Stimulated activated naive CD8-positive, alpha-beta T cell treated with anti-CD3 and anti-CD28 coated beads, Interleukin-15, amount 100 ng/mL, for 72 hours (primary cell): ENCODE measurements at regions not wholly inside any gene's neighbourhood (a gene's known extent, or its start where the extent isn't known, plus 50 kb on each side); places are given as distances from the start of the nearest gene placed in this dataset.
"Not testable (repeated sequence)": the region's sequence is repeated elsewhere in the genome, so short reads cannot be mapped to it uniquely, and the experiment has no call there.

Experiments
- ATAC-seq: fragments of 150-1000 bp; cut with Tn5 transposase; 2 replicates; pipeline ENCODE4 v1.10.0; 2021; ENCODE audit warnings: mild to moderate bottlenecking, moderate library complexity
- DNase-seq, 2 donors: peaks; one replicate each; pipeline ENCODE4 v3.0.0; 2021 to 2022
- H3K27ac Mint-ChIP-seq, 2 donors: one replicate each; pipeline ENCODE4 v1.8.0; 2022; ENCODE audit warnings: mild to moderate bottlenecking in 2 of 2, mixed read lengths in 2 of 2, moderate library complexity in 2 of 2
- H3K27me3 Mint-ChIP-seq: one replicate; pipeline ENCODE4 v1.8.0; 2022; ENCODE audit warnings: mixed read lengths
- H3K4me1 Mint-ChIP-seq: one replicate; pipeline ENCODE4 v1.8.0; 2022; ENCODE audit warnings: mild to moderate bottlenecking, mixed read lengths
- H3K4me3 Mint-ChIP-seq, 2 donors: one replicate each; pipeline ENCODE4 v1.8.0; 2022; ENCODE audit warnings: mild to moderate bottlenecking in 2 of 2, mixed read lengths in 2 of 2, moderate library complexity in 1 of 2
- H3K9me3 Mint-ChIP-seq, 2 donors: one replicate each; pipeline ENCODE4 v1.8.0; 2022; ENCODE audit warnings: mixed read lengths in 2 of 2

DNA sequence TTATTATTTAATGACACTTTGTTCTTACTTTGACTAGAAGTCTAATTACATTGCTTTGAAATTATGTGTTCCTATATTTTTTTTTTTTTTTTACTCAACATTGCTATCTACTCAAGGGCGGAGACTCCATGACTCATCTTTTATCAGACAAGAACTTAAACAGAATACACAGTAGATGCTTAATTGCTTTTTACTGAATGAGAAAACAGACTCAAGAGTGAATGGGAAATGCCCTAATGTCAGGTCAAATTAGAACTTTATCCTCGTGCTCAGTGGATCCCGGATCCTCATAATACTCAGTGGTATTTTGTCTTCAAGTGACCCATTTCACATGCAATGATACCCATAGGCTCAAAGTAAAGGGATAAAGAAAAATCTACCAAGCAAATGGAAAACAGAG is 954.5 kb upstream of the IGFBP7 start:
- DNase-seq, result no peak
- Mint-ChIP-seq H3K27me3 (no peaks in the 10 kb centered on the region), H3K4me3 (no peak overlapping the region), H3K9me3 (peaks cover 0 to 13% of the 10 kb centered on the region in 2 donors), H3K4me1 (no peaks in the 10 kb centered on the region), H3K27ac (no peak overlapping the region)
- no peak for ATAC-seq

DNA sequence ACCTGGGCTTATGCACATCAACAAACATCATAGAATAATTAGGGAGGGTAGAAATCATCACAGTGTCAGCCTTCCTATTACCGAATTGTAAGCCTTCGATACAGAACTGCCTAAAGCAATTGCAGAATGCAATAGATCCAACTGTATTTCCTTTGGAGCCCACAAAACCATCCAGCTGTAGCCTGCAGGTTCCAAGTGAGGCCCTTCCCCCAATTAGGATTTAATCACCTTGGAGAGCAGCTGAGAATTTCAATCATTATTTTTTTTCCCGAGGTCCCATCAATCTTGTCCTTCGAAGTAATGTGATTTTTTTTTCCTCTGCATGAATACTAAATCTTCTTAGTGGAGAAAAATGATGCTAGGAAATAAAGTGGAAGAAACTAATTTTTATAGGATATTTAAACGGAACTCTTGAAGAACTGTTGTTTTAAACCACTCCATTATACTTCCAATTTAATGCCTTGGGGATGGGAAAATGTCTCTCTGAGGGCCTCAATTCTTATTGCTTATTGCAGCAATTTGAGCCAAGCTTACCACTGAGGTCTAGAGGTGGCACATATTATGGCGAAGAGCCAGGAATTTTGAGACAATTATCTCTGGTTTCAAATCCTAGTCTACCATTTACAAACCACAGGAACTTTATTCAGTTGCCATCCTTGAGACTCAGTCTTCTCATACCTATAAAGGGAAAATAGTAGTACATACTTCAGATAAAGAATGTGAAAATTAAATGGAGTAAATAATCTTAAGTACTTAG is 953.4 kb upstream of the IGFBP7 start:
- H3K4me3 Mint-ChIP-seq, result no peak overlapping the region

DNA sequence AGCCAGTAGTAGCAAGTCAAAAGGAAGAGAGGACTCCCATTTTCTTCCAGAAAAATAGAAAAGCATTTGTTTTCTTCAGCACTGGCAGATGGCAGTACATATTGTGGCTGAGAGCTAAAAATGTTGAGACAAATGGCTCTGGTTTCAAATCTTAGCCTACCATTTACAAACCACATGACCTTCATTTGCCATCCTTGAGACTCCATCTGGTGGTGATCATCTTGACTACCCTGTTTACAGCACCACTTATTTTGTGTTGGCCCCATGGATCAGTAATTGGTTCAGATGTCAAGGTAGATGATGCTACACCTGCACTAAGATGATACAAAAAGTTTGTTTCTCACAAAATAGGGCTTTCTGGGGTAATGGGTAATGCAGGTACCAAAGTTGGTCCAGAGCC is 951.8 kb upstream of the IGFBP7 start:
- no peak overlapping the region for H3K4me3 Mint-ChIP-seq
- no peaks in the 10 kb centered on the region for H3K4me1 Mint-ChIP-seq
- DNase-seq (no peak), ATAC-seq (no peak)
- no peaks in the 10 kb centered on the region for H3K27me3 Mint-ChIP-seq
- no peak overlapping the region for H3K27ac Mint-ChIP-seq
- H3K9me3 Mint-ChIP-seq, result peaks cover 0 to 12% of the 10 kb centered on the region in 2 donors

More for the DNA sequence above, 953.4 kb upstream of the IGFBP7 start:
- H3K27me3 Mint-ChIP-seq, result no peaks in the 10 kb centered on the region
- no peaks in the 10 kb centered on the region for H3K4me1 Mint-ChIP-seq
- ATAC-seq, result no peak
- H3K9me3 Mint-ChIP-seq, result peaks cover 0 to 12% of the 10 kb centered on the region in 2 donors
- no peak overlapping the region for H3K27ac Mint-ChIP-seq
- DNase-seq, result no peak

DNA sequence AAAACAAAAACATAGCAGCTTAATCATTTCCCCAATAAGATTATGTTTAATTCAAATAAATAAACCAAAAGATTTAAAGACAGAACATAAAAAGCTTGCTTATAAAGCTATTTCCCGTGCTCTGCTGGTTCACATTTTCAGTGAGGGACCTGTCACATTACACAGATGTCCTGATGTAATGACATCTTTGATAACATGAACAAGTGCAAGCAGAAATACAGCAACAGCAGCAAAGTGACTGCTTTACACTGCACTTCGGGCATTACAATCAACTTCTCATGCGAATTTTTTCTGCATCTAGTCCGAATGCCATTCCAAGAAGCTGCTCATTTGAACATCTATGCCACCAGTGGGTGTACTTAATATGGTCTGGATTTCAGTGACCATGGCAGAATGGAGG is 940.3 kb upstream of the IGFBP7 start:
- DNase-seq, result no peak
- Mint-ChIP-seq H3K4me1 (no peaks in the 10 kb centered on the region), H3K4me3 (no peak overlapping the region), H3K27me3 (no peaks in the 10 kb centered on the region), H3K27ac (no peak overlapping the region), H3K9me3 (peaks cover 10 to 15% of the 10 kb centered on the region in 2 donors)
- ATAC-seq, result no peak

DNA sequence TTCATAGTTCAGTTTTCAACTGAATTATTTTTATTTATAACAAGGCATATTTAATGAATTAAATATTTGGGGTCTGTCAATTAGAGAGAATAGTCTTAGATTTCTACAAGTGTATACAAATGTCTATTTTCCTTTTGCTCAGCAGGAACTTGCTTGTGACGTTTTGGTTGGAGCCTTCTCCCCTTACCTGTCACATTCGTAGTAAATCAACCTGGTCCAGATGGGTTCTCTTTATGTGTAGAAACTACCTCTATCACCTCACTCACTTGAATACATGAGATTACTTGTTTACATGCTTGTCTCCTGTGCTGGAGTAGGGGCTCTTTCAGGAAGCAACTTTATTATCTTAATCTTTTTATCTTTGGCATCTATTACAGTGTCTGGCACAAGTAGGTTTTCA is 938.3 kb upstream of the IGFBP7 start:
- no peak overlapping the region for H3K27ac Mint-ChIP-seq
- DNase-seq (no peak), ATAC-seq (no peak)
- H3K4me3 Mint-ChIP-seq, result no peak overlapping the region
- H3K4me1 Mint-ChIP-seq, result no peaks in the 10 kb centered on the region
- H3K9me3 Mint-ChIP-seq, result peaks cover 18 to 29% of the 10 kb centered on the region in 2 donors
- H3K27me3 Mint-ChIP-seq, result no peaks in the 10 kb centered on the region

DNA sequence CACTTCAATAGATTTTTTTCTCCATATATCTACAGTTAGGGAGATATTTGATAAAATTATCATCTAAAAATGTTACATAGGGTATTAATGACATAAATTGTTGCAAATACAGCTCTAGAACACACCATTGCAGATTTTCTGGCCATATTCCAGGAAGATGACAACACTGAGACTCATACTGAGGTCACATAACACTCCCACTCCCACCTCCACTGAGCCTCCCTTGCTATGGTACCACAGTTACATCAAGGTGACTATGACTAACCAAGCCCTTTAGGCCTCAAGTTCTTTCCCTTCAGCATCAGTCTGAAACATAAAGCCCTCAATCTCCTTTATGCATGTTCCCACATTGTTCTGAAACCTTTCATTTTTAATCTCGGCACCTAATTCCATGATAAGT is 932.0 kb upstream of the IGFBP7 start:
- Mint-ChIP-seq H3K4me3 (no peak overlapping the region), H3K4me1 (no peaks in the 10 kb centered on the region), H3K27ac (no peak overlapping the region), H3K27me3 (no peaks in the 10 kb centered on the region), H3K9me3 (peaks cover 28 to 38% of the 10 kb centered on the region in 2 donors)
- no peak for DNase-seq
- ATAC-seq, result no peak

DNA sequence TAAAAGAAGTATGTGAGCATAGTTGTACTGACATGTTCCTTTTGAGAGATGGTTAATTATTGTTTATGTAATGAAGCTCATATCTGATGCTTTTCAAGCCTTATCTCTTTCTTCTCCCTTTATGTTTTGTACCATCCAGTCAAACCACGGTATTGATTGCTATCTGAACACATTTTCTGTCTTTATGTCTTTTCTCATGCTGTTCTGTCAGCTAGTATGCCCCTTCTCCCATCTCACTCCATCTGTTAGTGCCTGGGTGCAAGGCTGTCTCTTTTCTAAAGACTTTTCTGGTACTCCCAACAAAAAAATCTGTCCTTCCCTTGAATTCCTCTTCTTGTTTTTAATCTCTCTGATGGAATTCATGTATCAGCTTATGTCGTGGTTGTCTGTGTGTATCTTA is 883.8 kb upstream of the IGFBP7 start:
- H3K9me3 Mint-ChIP-seq, result peaks cover 0 to 6% of the 10 kb centered on the region in 2 donors
- DNase-seq, result no peak
- ATAC-seq, result no peak
- H3K4me3 Mint-ChIP-seq, result no peak overlapping the region
- no peaks in the 10 kb centered on the region for H3K4me1 Mint-ChIP-seq
- H3K27ac Mint-ChIP-seq, result no peak overlapping the region
- no peaks in the 10 kb centered on the region for H3K27me3 Mint-ChIP-seq

DNA sequence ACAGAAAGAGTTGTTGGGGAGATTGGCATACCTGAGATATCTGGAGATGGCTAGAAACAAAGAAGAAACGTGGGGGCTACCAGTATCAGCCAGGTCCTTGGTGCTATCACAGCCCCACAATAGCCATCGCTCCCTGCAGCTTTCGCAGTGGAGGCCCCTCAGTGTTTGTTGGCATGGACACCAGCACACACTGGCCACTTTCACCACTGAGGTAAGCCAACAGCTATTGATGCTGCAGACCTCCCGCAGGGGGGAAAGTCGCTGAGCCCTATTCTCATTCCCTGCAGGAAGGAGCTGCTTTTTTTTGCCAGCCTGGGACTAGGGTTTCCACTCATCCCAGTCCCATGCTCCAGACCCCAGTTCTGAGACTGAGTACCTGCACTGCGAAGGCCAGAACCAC is 879.2 kb upstream of the IGFBP7 start:
- DNase-seq (no peak), ATAC-seq (no peak)
- H3K9me3 Mint-ChIP-seq, result peaks cover 0 to 6% of the 10 kb centered on the region in 2 donors
- H3K27ac Mint-ChIP-seq, result no peak overlapping the region
- no peak overlapping the region for H3K4me3 Mint-ChIP-seq
- H3K27me3 Mint-ChIP-seq, result no peaks in the 10 kb centered on the region
- no peaks in the 10 kb centered on the region for H3K4me1 Mint-ChIP-seq

DNA sequence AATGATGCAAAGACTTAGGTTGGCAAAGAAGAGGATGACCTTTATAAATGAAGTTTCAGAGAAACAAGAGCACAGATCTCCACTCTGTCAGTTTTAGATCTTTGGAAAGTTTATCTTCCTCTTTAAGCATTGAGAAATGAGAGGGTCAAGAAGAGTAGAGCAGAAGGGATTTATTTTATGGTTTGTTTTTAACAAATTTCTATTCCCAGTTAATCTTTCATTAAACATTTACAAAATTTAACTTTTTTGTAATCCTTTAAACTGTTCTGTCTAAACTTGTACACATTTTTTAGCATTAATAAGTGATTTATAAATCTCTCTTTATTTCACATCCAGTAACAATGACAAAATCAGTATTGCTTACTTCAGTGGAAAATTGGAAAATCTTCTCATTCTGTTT is 875.0 kb upstream of the IGFBP7 start:
- H3K27ac Mint-ChIP-seq, result no peak overlapping the region
- H3K4me1 Mint-ChIP-seq, result no peaks in the 10 kb centered on the region
- H3K4me3 Mint-ChIP-seq, result no peak overlapping the region
- no peaks in the 10 kb centered on the region for H3K27me3 Mint-ChIP-seq
- no peaks in the 10 kb centered on the region for H3K9me3 Mint-ChIP-seq
- DNase-seq (no peak), ATAC-seq (no peak)

DNA sequence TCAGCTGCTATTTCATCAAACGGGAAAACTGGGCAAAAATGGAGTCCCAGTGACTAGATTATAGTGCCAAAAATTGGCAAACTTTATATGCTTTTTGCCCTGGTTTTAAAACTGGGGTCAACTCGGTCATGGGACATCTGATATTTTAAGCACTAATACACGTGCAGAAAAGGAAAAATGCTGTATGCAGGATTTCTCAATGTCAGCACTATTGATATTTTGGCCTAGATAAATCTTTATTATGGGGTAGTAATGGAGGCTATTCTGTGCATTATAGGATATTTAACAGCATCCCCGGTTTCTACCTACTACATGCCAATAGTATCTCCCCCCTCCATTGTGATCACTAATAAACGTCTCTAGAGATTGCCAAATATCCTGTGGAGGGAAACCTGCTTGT is 870.9 kb upstream of the IGFBP7 start:
- Mint-ChIP-seq H3K27ac (no peak overlapping the region), H3K4me1 (no peaks in the 10 kb centered on the region), H3K27me3 (no peaks in the 10 kb centered on the region)

DNA sequence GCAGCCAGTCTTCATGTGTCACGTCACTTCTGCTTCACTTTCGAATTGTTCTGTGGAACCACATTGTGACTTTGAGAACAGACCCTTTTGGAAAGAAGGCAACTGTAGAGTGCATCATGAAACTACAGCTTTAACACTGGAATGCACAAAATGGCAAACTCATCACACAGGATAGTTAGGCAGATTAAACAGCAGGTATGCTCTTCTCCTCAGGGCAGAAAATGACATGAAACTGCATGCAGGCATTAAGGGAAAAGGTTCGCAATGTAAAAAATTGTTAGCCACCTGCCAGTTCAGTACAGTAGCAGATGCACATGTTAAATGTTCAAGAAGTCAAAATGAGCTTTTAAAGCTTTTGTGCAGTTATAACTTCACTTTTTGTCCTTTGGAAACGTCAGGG is 864.6 kb upstream of the IGFBP7 start:
- no peak for ATAC-seq
- Mint-ChIP-seq H3K4me1 (no peaks in the 10 kb centered on the region), H3K27ac (no peak overlapping the region), H3K27me3 (no peaks in the 10 kb centered on the region), H3K4me3 (no peak overlapping the region), H3K9me3 (peaks cover 13 to 15% of the 10 kb centered on the region in 2 donors)
- no peak for DNase-seq

More for the DNA sequence above, 870.9 kb upstream of the IGFBP7 start:
- DNase-seq (no peak), ATAC-seq (no peak)
- Mint-ChIP-seq H3K9me3 (peaks cover 7 to 10% of the 10 kb centered on the region in 2 donors), H3K4me3 (no peak overlapping the region)

DNA sequence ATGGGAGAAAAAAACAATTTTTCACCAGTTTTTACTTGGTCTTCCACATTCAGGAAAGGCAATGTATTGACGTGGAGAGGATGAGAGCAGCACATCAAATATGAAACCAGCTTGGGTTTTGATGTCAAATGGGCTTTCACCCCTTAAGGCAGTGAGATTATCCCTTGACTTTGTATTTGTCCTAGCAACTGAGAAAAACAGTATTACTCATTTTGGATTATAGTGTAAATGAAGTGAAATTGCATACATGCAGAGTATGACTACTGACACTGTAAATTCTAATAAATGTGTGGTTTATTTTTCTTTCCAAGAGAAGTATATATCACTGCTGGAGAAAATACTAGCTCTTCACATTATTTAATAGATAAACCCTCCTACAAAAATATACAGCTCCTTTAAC is 863.6 kb upstream of the IGFBP7 start:
- Mint-ChIP-seq H3K4me3 (no peak overlapping the region), H3K27ac (no peak overlapping the region), H3K4me1 (no peaks in the 10 kb centered on the region), H3K27me3 (no peaks in the 10 kb centered on the region), H3K9me3 (peaks cover 6% of the 10 kb centered on the region in 2 donors)
- DNase-seq, result no peak
- no peak for ATAC-seq

DNA sequence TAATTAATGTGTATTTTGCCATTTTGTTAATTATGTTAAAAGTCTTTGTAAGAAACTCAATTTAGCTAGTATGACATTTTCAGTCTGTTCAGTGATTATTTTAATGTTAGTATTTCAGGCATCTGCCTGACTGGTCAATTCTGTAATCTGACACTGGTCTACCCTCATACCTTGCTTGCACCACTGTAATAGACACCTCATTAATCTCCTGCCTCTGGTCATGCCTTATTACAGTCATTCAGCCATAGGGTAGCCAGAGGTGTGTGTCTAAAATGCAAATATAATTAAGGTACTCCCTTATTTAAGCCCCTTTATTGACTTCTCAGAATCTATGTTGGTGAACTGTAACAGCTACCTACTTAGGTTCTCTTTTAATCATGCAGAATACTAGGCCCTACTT is 861.1 kb upstream of the IGFBP7 start:
- DNase-seq (no peak), ATAC-seq (no peak)
- H3K9me3 Mint-ChIP-seq, result peaks cover 13 to 14% of the 10 kb centered on the region in 2 donors
- H3K27ac Mint-ChIP-seq, result no peak overlapping the region
- no peaks in the 10 kb centered on the region for H3K27me3 Mint-ChIP-seq
- H3K4me1 Mint-ChIP-seq, result no peaks in the 10 kb centered on the region
- no peak overlapping the region for H3K4me3 Mint-ChIP-seq

DNA sequence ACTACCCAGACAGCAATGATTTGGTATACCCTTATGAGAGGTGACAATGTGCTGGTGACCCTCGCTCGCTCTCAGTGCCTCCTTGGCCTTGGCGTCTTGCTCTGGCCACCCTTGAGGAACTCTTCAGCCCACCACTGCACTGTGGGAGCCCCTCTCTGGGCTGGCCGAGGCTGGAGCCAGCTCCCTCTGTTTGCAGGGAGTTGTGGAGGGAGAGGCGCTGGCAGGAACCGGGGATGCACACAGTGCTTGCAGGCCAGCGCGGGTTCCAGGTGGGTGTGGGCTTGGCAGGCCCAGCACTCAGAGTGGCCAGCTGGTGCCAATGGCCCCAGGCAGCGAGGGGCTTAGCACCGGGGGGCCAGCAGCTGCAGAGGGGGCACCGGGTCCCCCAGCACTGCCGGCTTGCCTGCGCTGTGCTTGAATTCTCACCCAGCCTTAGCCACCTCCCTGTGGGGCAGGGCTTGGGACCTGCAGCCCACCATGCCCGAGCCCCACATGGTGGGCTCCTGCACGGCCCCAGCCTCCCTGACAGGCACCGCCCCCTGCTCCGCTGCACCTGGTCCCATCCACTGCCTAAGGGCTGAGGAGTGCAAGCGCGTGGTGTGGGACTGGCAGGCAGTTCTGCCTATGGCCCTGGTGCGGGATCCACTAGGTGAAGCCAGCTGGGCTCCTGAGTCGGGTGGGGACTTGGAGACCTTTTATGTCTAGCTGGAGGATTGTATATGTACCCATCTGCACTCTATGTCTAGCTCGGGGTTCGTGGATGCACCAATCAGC is 857.0 kb upstream of the IGFBP7 start:
- DNase-seq, result no peak
- Mint-ChIP-seq H3K9me3 (peaks cover 12 to 18% of the 10 kb centered on the region in 2 donors), H3K27me3 (no peaks in the 10 kb centered on the region), H3K27ac (no peak overlapping the region), H3K4me1 (no peaks in the 10 kb centered on the region), H3K4me3 (no peak overlapping the region)
- no peak for ATAC-seq

DNA sequence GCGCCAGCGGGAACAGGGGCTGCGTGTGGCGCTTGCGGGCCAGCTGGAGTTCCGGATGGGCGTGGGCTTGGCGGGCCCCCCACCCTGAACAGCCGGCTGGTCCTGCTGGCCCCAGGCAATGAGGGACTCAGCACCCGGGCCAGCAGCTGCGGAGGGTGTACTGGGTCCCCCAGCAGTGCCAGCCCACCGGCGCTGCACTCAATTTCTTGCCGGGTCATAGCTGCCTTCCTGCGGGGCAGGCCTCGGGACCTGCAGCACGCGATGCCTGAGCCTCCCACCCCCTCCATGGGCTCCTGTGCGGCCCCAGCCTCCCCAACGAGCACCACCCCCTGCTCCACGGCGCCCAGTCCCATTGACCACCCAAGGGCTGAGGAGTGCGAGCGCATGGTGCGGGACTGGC is 855.2 kb upstream of the IGFBP7 start:
- not testable (repeated sequence) for ATAC-seq, H3K27ac Mint-ChIP-seq, H3K4me3 Mint-ChIP-seq, H3K27me3 Mint-ChIP-seq, H3K4me1 Mint-ChIP-seq, DNase-seq
- peaks cover 12 to 15% of the 10 kb centered on the region in 2 donors for H3K9me3 Mint-ChIP-seq

DNA sequence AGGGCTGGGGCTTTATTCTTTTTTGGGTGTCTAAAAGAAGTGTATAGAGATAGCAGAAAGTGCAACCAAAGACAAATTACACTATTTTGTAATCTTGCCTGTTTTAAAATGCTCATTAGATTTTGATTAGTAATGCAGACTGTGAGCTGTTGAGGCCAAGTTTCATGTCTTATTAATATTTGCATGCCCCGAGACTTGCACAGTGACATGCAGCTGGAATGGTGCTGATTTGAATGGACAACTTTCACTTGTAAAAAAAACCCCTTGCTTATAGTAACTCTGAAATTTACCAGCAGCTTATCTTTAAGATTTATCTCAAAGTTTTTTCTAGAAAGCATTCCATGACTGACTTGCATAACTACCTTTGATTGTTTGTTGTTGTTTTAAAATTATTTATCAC is 835.1 kb upstream of the IGFBP7 start:
- H3K27me3 Mint-ChIP-seq, result no peaks in the 10 kb centered on the region

More for the DNA sequence above, 835.1 kb upstream of the IGFBP7 start:
- DNase-seq, result no peak
- ATAC-seq, result no peak
- H3K4me3 Mint-ChIP-seq, result no peak overlapping the region
- H3K4me1 Mint-ChIP-seq, result no peaks in the 10 kb centered on the region
- H3K27ac Mint-ChIP-seq, result no peak overlapping the region
- peaks cover 4 to 7% of the 10 kb centered on the region in 2 donors for H3K9me3 Mint-ChIP-seq
